Transverse colon (tissue), 4 donors: ENCODE measurements at regions not wholly inside any gene's neighbourhood (a gene's known extent, or its start where the extent isn't known, plus 50 kb on each side); places are given as distances from the start of the nearest gene placed in this dataset.

Source experiments
- CTCF ChIP-seq, 5 experiments: fragments of 200-600 bp in 3 of 5; fragments of 450-650 bp in 2 of 5; sonication (generic) in 3 of 5; IDR thresholded peaks; 1 replicate in 2 of 5; 2 replicates in 3 of 5; pipeline ENCODE4 v1.5.1; 2016 to 2017; ENCODE audit warnings: antibody characterized with exemption in 5 of 5, inconsistent platforms in 3 of 5, mild to moderate bottlenecking in 2 of 5, moderate library complexity in 1 of 5
- EP300 ChIP-seq: sonication (generic); formaldehyde crosslinking; IDR thresholded peaks from one replicate; pipeline ENCODE4 v1.6.1; 2017; ENCODE audit warnings: antibody characterized with exemption, low read depth
- POLR2A ChIP-seq: fragments of 450-650 bp; IDR thresholded peaks from one replicate; pipeline ENCODE4 v1.6.1; 2016; ENCODE audit warnings: antibody characterized with exemption, mild to moderate bottlenecking, moderate library complexity
- POLR2AphosphoS5 ChIP-seq, 3 donors: sonication (generic); formaldehyde crosslinking; IDR thresholded peaks; one replicate each; pipeline ENCODE4 v1.6.1; 2016; ENCODE audit warnings: antibody characterized with exemption in 3 of 3

GRCh38 chrX:4028151-4028550, 314.7 kb upstream of the PRKX start:
- no peak for TF ChIP-seq POLR2A
- no peak for TF ChIP-seq CTCF (IDR thresholded peaks at IDR 0.05)
- TF ChIP-seq EP300 = no peak
- no peak for TF ChIP-seq POLR2AphosphoS5 (IDR thresholded peaks at IDR 0.05)
